ENCODE measurements at regions not wholly inside any gene's neighbourhood (a gene's known extent, or its start where the extent isn't known, plus 50 kb on each side); places are given as distances from the start of the nearest gene placed in this dataset.

GRCh38 chr13:40440990-40441820 is 225.2 kb downstream of the FOXO1 start:
- H3K4me1 ChIP-seq (ENCODE audit: control insufficient read depth, insufficient read depth, low read length), result peaks cover 9% of the 10 kb centered on the region
- no peak overlapping the region for H3K4me3 ChIP-seq (ENCODE audit: low read depth, low read length)
- WGBS (ENCODE audit: insufficient coverage), result 53% methylated on average over 6 of the region's 9 CpGs
- H3K27ac ChIP-seq (ENCODE audit: low read depth, low read length), result no peak overlapping the region
- peak in 3 of 6 donors; percentile 11 to 68 (median 35) for DNase-seq (ENCODE audit: low read depth in 4 of 6, low spot score in 6 of 6)
- H3K9me3 ChIP-seq (ENCODE audit: control insufficient read depth, insufficient read depth, low read length), result no peaks in the 10 kb centered on the region
- H3K36me3 ChIP-seq (ENCODE audit: control insufficient read depth, insufficient read depth, low read length), result no peaks in the 10 kb centered on the region
- H3K27me3 ChIP-seq (ENCODE audit: control insufficient read depth, insufficient read depth, low read length), result no peaks in the 10 kb centered on the region

GRCh38 chr13:40442231-40442630 is 224.2 kb downstream of the FOXO1 start:
- no peak overlapping the region for H3K4me3 ChIP-seq (ENCODE audit: low read depth, low read length)
- H3K4me1 ChIP-seq (ENCODE audit: control insufficient read depth, insufficient read depth, low read length), result peaks cover 9% of the 10 kb centered on the region
- DNase-seq (ENCODE audit: low read depth in 4 of 6, low spot score in 6 of 6), result no peak
- H3K36me3 ChIP-seq (ENCODE audit: control insufficient read depth, insufficient read depth, low read length), result no peaks in the 10 kb centered on the region
- no peaks in the 10 kb centered on the region for H3K9me3 ChIP-seq (ENCODE audit: control insufficient read depth, insufficient read depth, low read length)
- H3K27me3 ChIP-seq (ENCODE audit: control insufficient read depth, insufficient read depth, low read length), result no peaks in the 10 kb centered on the region
- no peak overlapping the region for H3K27ac ChIP-seq (ENCODE audit: low read depth, low read length)
- WGBS (ENCODE audit: insufficient coverage), result 100% methylated on average over 4 of the region's 5 CpGs

- Histone ChIP-seq H3K36me3 (ENCODE audit: control insufficient read depth, insufficient read depth, low read length) (no peaks in the 10 kb centered on the region), H3K27ac (ENCODE audit: low read depth, low read length) (no peak overlapping the region), H3K27me3 (ENCODE audit: control insufficient read depth, insufficient read depth, low read length) (no peaks in the 10 kb centered on the region), H3K4me1 (ENCODE audit: control insufficient read depth, insufficient read depth, low read length) (peaks cover 9% of the 10 kb centered on the region), H3K9me3 (ENCODE audit: control insufficient read depth, insufficient read depth, low read length) (no peaks in the 10 kb centered on the region), H3K4me3 (ENCODE audit: low read depth, low read length) (no peak overlapping the region)
- DNase-seq (ENCODE audit: low read depth in 4 of 6, low spot score in 6 of 6), result no peak
- WGBS (ENCODE audit: insufficient coverage), result 100% methylated on average over 2 of the region's 6 CpGs
Measured at GRCh38 chr13:40442826-40443225, 223.6 kb downstream of the FOXO1 start.

GRCh38 chr13:40444241-40444640 is 222.2 kb downstream of the FOXO1 start:
- peaks cover 9% of the 10 kb centered on the region for H3K4me1 ChIP-seq (ENCODE audit: control insufficient read depth, insufficient read depth, low read length)
- no peak overlapping the region for H3K4me3 ChIP-seq (ENCODE audit: low read depth, low read length)
- H3K36me3 ChIP-seq (ENCODE audit: control insufficient read depth, insufficient read depth, low read length), result no peaks in the 10 kb centered on the region
- no CpG with 5 or more reads among the region's 3 CpGs for WGBS (ENCODE audit: insufficient coverage)
- DNase-seq (ENCODE audit: low read depth in 4 of 6, low spot score in 6 of 6), result peak in 1 of 6 donors; percentile 10
- H3K9me3 ChIP-seq (ENCODE audit: control insufficient read depth, insufficient read depth, low read length), result no peaks in the 10 kb centered on the region
- no peak overlapping the region for H3K27ac ChIP-seq (ENCODE audit: low read depth, low read length)
- H3K27me3 ChIP-seq (ENCODE audit: control insufficient read depth, insufficient read depth, low read length), result no peaks in the 10 kb centered on the region

- H3K27me3 ChIP-seq (ENCODE audit: control insufficient read depth, insufficient read depth, low read length), result no peaks in the 10 kb centered on the region
- DNase-seq (ENCODE audit: low read depth in 4 of 6, low spot score in 6 of 6), result no peak
- no peaks in the 10 kb centered on the region for H3K9me3 ChIP-seq (ENCODE audit: control insufficient read depth, insufficient read depth, low read length)
- no peak overlapping the region for H3K27ac ChIP-seq (ENCODE audit: low read depth, low read length)
- no peak overlapping the region for H3K4me3 ChIP-seq (ENCODE audit: low read depth, low read length)
- peaks cover 6% of the 10 kb centered on the region for H3K4me1 ChIP-seq (ENCODE audit: control insufficient read depth, insufficient read depth, low read length)
- WGBS (ENCODE audit: insufficient coverage), result 57% methylated on average over 8 of the region's 11 CpGs
- no peaks in the 10 kb centered on the region for H3K36me3 ChIP-seq (ENCODE audit: control insufficient read depth, insufficient read depth, low read length)
Measured at GRCh38 chr13:40445557-40445990, 220.9 kb downstream of the FOXO1 start.

GRCh38 chr13:40446365-40446764 is 220.1 kb downstream of the FOXO1 start:
- Histone ChIP-seq H3K27me3 (ENCODE audit: control insufficient read depth, insufficient read depth, low read length) (no peaks in the 10 kb centered on the region), H3K27ac (ENCODE audit: low read depth, low read length) (no peak overlapping the region), H3K4me3 (ENCODE audit: low read depth, low read length) (no peak overlapping the region), H3K4me1 (ENCODE audit: control insufficient read depth, insufficient read depth, low read length) (peaks cover 4% of the 10 kb centered on the region), H3K36me3 (ENCODE audit: control insufficient read depth, insufficient read depth, low read length) (no peaks in the 10 kb centered on the region), H3K9me3 (ENCODE audit: control insufficient read depth, insufficient read depth, low read length) (no peaks in the 10 kb centered on the region)
- no CpG with 5 or more reads among the region's 2 CpGs for WGBS (ENCODE audit: insufficient coverage)
- DNase-seq (ENCODE audit: low read depth in 4 of 6, low spot score in 6 of 6), result no peak

GRCh38 chr13:40447857-40448256 is 218.6 kb downstream of the FOXO1 start:
- no peaks in the 10 kb centered on the region for H3K27me3 ChIP-seq (ENCODE audit: control insufficient read depth, insufficient read depth, low read length)
- no peaks in the 10 kb centered on the region for H3K9me3 ChIP-seq (ENCODE audit: control insufficient read depth, insufficient read depth, low read length)
- H3K27ac ChIP-seq (ENCODE audit: low read depth, low read length), result no peak overlapping the region
- no peak for DNase-seq (ENCODE audit: low read depth in 4 of 6, low spot score in 6 of 6)
- WGBS (ENCODE audit: insufficient coverage), result 93% methylated on average over 2 of the region's 3 CpGs
- no peak overlapping the region for H3K4me3 ChIP-seq (ENCODE audit: low read depth, low read length)
- H3K4me1 ChIP-seq (ENCODE audit: control insufficient read depth, insufficient read depth, low read length), result peaks cover 2% of the 10 kb centered on the region
- no peaks in the 10 kb centered on the region for H3K36me3 ChIP-seq (ENCODE audit: control insufficient read depth, insufficient read depth, low read length)

- WGBS (ENCODE audit: insufficient coverage), result 86% methylated on average over 5 of the region's 5 CpGs
- Histone ChIP-seq H3K36me3 (ENCODE audit: control insufficient read depth, insufficient read depth, low read length) (no peaks in the 10 kb centered on the region), H3K27ac (ENCODE audit: low read depth, low read length) (no peak overlapping the region), H3K4me3 (ENCODE audit: low read depth, low read length) (no peak overlapping the region), H3K9me3 (ENCODE audit: control insufficient read depth, insufficient read depth, low read length) (no peaks in the 10 kb centered on the region), H3K27me3 (ENCODE audit: control insufficient read depth, insufficient read depth, low read length) (no peaks in the 10 kb centered on the region), H3K4me1 (ENCODE audit: control insufficient read depth, insufficient read depth, low read length) (peaks cover 2% of the 10 kb centered on the region)
- DNase-seq (ENCODE audit: low read depth in 4 of 6, low spot score in 6 of 6), result peak in 1 of 6 donors; percentile 28
Measured at GRCh38 chr13:40452038-40452666, 214.3 kb downstream of the FOXO1 start.

GRCh38 chr13:40452741-40453334 is 213.6 kb downstream of the FOXO1 start:
- no peaks in the 10 kb centered on the region for H3K9me3 ChIP-seq (ENCODE audit: control insufficient read depth, insufficient read depth, low read length)

More at GRCh38 chr13:40452741-40453334, 213.6 kb downstream of the FOXO1 start:
- 100% methylated on average over 1 of the region's 3 CpGs for WGBS (ENCODE audit: insufficient coverage)
- Histone ChIP-seq H3K4me1 (ENCODE audit: control insufficient read depth, insufficient read depth, low read length) (peaks cover 2% of the 10 kb centered on the region), H3K36me3 (ENCODE audit: control insufficient read depth, insufficient read depth, low read length) (no peaks in the 10 kb centered on the region), H3K27me3 (ENCODE audit: control insufficient read depth, insufficient read depth, low read length) (no peaks in the 10 kb centered on the region), H3K4me3 (ENCODE audit: low read depth, low read length) (no peak overlapping the region), H3K27ac (ENCODE audit: low read depth, low read length) (no peak overlapping the region)
- DNase-seq (ENCODE audit: low read depth in 4 of 6, low spot score in 6 of 6), result no peak
